ENCODE measurements at regions not wholly inside any gene's neighbourhood (a gene's known extent, or its start where the extent isn't known, plus 50 kb on each side); places are given as distances from the start of the nearest gene placed in this dataset.

GRCh38 chr12:11954181-11954580 is 116.6 kb upstream of the BCL2L14 start:
- no peaks in the 10 kb centered on the region for H3K9me3 ChIP-seq
- intact Hi-C loops (cut with DNase I) = no loop called here
- 65 to 71% methylated on average over 2 of the region's 2 CpGs for WGBS, 2 donors

DNA sequence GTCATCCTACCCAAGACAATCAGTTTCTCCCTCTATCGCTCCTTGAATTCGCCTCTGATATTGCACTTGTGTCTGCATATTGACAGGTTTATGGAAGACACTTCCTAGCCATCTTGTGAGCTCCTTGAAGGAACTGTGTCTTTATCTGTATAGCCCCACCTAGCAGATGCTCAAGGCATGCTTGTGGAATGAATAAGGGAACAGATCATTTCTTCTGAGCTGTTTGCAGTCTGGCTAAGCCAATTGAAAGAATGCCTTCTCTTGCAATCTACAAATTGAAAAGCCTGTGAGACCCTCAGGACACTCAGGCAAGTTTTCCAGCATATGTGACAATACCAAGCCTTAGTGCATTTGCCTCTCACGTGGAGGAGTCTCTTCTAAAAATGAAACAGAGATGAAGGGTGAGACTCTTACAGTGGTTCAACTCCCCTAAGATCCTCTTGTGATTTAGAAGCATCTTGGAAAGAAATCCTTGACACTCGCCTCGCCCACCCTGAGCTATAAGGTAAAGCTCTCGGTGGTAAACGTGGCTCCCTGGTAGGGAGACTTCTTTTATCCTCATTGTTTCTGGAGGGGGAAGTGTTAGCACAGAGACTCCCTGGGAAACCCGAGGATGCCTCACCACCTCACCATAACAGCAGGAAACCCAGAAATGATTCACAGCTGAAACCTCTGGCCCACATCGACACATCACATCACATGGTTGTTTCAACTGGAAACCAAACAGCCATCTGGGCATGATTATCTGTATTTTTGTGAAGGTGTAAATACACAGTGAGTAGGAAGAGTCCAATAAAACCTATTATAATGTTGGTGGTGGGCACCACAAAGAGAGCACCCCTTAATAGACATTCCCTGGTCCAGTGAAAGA is 112.3 kb upstream of the BCL2L14 start:
- Histone ChIP-seq H3K4me3 (replicated peaks in 1 of 3) (no peak overlapping the region), H3K27ac (no peak overlapping the region), H3K27me3 (no peaks in the 10 kb centered on the region), H3K36me3 (no peaks in the 10 kb centered on the region), H3K9me3 (no peaks in the 10 kb centered on the region), H3K4me1 (peaks cover 5 to 10% of the 10 kb centered on the region in 2 donors)
- no peak for TF ChIP-seq CTCF (IDR thresholded peaks at IDR 0.05)
- no peak for TF ChIP-seq POLR2A (IDR thresholded peaks at IDR 0.05)
- DNase-seq = no peak
- WGBS, 2 donors = 77 to 82% methylated on average over 9 of the region's 9 CpGs
- intact Hi-C loops (cut with DNase I) = no loop called here

More at GRCh38 chr12:11954181-11954580, 116.6 kb upstream of the BCL2L14 start:
- H3K27me3 ChIP-seq = no peaks in the 10 kb centered on the region
- H3K27ac ChIP-seq = no peak overlapping the region
- H3K4me1 ChIP-seq = peaks cover 12 to 25% of the 10 kb centered on the region in 2 donors
- H3K4me3 ChIP-seq (replicated peaks in 1 of 3) = no peak overlapping the region
- DNase-seq = no peak
- no peaks in the 10 kb centered on the region for H3K36me3 ChIP-seq
- TF ChIP-seq CTCF (IDR thresholded peaks at IDR 0.05) (no peak), POLR2A (IDR thresholded peaks at IDR 0.05) (no peak)

GRCh38 chr12:11959117-11959823 is 111.5 kb upstream of the BCL2L14 start:
- intact Hi-C loops (cut with DNase I) = no loop called here
- TF ChIP-seq POLR2A (IDR thresholded peaks at IDR 0.05) (no peak), CTCF (IDR thresholded peaks at IDR 0.05) (peak in 2 of 6 experiments; percentile 12 to 21)
- 75% methylated on average over 9 of the region's 9 CpGs for WGBS, 2 donors
- Histone ChIP-seq H3K4me3 (replicated peaks in 1 of 3) (no peak overlapping the region), H3K9me3 (no peaks in the 10 kb centered on the region), H3K27me3 (no peaks in the 10 kb centered on the region), H3K36me3 (no peaks in the 10 kb centered on the region), H3K27ac (no peak overlapping the region), H3K4me1 (peaks cover 5 to 10% of the 10 kb centered on the region in 2 donors)
- DNase-seq = peak; percentile 40 to 48

GRCh38 chr12:11960646-11961045 is 110.1 kb upstream of the BCL2L14 start:
- H3K36me3 ChIP-seq = no peaks in the 10 kb centered on the region
- no peak overlapping the region for H3K4me3 ChIP-seq (replicated peaks in 1 of 3)
- TF ChIP-seq CTCF (IDR thresholded peaks at IDR 0.05) (no peak), POLR2A (IDR thresholded peaks at IDR 0.05) (no peak)
- H3K27ac ChIP-seq = no peak overlapping the region
- H3K4me1 ChIP-seq = peaks cover 5 to 10% of the 10 kb centered on the region in 2 donors
- H3K27me3 ChIP-seq = no peaks in the 10 kb centered on the region
- intact Hi-C loops (cut with DNase I) = no loop called here
- no peak for DNase-seq
- H3K9me3 ChIP-seq = no peaks in the 10 kb centered on the region
- 90 to 97% methylated on average over 6 of the region's 6 CpGs for WGBS, 2 donors

DNA sequence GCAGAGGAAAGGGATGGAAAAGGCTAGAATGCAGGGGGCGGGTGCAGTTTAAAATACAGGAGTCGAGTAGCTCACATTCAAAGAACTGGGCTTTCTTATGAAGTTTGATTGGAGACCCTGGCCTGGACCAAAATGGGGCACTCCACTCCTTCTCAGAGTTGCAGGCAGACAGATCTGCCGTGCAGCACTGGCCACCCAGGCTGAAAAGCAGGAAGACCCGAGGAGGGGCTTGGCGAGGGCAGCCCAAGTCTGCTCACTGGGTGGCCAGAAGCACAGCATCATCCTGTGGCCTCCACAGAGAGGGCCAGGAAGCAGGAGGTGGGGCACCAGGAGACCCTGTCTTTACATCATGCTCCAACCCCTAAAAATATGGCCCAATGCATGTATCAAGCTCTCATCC is 109.1 kb upstream of the BCL2L14 start:
- Histone ChIP-seq H3K4me1 (peaks cover 5 to 10% of the 10 kb centered on the region in 2 donors), H3K27ac (no peak overlapping the region), H3K9me3 (no peaks in the 10 kb centered on the region), H3K36me3 (no peaks in the 10 kb centered on the region), H3K4me3 (replicated peaks in 1 of 3) (no peak overlapping the region), H3K27me3 (no peaks in the 10 kb centered on the region)
- intact Hi-C loops (cut with DNase I) = no loop called here
- TF ChIP-seq CTCF (IDR thresholded peaks at IDR 0.05) = no peak
- TF ChIP-seq POLR2A (IDR thresholded peaks at IDR 0.05) = no peak
- WGBS, 2 donors = 70 to 76% methylated on average over 5 of the region's 5 CpGs
- DNase-seq = no peak
